ENCODE measurements at regions not wholly inside any gene's neighbourhood (a gene's known extent, or its start where the extent isn't known, plus 50 kb on each side); places are given as distances from the start of the nearest gene placed in this dataset.
"Not testable (repeated sequence)": the region's sequence is repeated elsewhere in the genome, so short reads cannot be mapped to it uniquely, and the experiment has no call there.

DNA sequence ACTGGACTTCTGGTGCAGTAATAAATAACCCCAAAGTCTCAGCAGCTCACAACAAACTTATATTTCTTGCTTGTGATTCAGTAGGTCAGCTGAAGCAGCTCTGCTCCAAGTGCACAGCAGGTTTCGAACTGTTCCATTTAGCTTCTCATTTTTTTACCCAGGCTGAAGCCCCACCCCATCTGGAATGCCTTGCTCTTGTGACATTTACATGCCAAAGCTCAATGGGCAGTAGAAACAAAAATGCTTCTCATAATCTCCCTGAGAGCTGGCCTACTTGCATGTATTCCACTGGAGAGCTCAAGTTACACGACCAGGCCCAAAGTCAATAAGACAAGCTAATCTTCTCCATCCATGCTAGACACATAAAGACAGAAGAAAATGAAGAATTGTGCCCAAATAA lies 165.2 kb downstream of the HAO1 start:
- 48% methylated on average over 2 of the region's 2 CpGs for WGBS
- peak in 1 of 2 donors; percentile 47 for ATAC-seq
- Histone ChIP-seq H3K9me3 (ENCODE audit: control insufficient read depth, low read length) (no peaks in the 10 kb centered on the region), H3K27me3 (ENCODE audit: control insufficient read depth, insufficient read depth) (no peaks in the 10 kb centered on the region), H3K27ac (ENCODE audit: low read length) (no peak overlapping the region), H3K4me3 (ENCODE audit: low read length) (no peak overlapping the region), H3K4me1 (ENCODE audit: control insufficient read depth, insufficient read depth, low read length) (no peaks in the 10 kb centered on the region)
- intact Hi-C loops (cut with DNase I) = no loop called here
- DNase-seq = peak in 1 of 3 donors; percentile 25

- no peak for ATAC-seq
- peak in 1 of 3 donors; percentile 19 for DNase-seq
- Histone ChIP-seq H3K9me3 (ENCODE audit: control insufficient read depth, low read length) (no peaks in the 10 kb centered on the region), H3K4me3 (ENCODE audit: low read length) (no peak overlapping the region), H3K27ac (ENCODE audit: low read length) (no peak overlapping the region), H3K27me3 (ENCODE audit: control insufficient read depth, insufficient read depth) (no peaks in the 10 kb centered on the region), H3K4me1 (ENCODE audit: control insufficient read depth, insufficient read depth, low read length) (no peaks in the 10 kb centered on the region)
- WGBS = 58% methylated on average over 2 of the region's 2 CpGs
- intact Hi-C loops (cut with DNase I) = no loop called here
These were observed 164.1 kb downstream of the HAO1 start for GRCh38 chr20:7776148-7776547.

GRCh38 chr20:7790189-7790588 lies 150.1 kb downstream of the HAO1 start:
- DNase-seq = no peak
- Histone ChIP-seq H3K4me3 (ENCODE audit: low read length) (no peak overlapping the region), H3K4me1 (ENCODE audit: control insufficient read depth, insufficient read depth, low read length) (no peaks in the 10 kb centered on the region), H3K27ac (ENCODE audit: low read length) (no peak overlapping the region), H3K9me3 (ENCODE audit: control insufficient read depth, low read length) (no peaks in the 10 kb centered on the region), H3K27me3 (ENCODE audit: control insufficient read depth, insufficient read depth) (no peaks in the 10 kb centered on the region)
- intact Hi-C loops (cut with DNase I) = no loop called here
- 76% methylated on average over 2 of the region's 2 CpGs for WGBS
- ATAC-seq = no peak

DNA sequence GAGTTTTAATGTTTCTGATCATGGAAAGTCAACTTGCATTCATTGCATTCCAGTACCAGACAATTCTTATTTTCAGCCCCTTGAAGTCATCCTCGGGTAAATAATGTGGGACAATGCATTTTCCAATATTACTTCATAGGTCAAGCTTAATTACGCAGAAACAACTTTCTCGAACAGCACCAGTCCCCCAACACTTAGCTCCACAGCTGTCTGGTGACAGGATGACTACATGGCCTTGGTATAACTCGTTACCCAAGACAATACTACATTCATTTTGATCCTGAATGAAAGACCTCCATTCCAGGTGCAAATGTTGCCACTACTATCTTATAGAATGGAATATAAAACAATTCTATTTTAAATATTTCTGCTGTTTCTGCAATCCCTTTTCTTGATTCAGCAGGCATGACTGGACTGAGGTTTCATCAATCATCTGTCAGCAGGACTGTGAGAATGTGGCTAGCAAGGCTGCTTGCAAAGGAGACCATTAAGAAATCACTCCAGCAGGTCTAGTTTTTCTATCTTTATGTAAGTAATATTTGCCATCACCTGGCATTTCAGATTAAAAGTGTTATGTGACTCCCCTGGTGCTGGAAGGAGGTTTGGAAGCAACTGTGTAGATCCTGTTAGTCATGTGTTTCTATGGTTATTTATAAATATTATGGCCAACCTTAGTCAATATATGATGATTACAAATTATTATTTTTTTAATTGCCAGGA lies 147.9 kb downstream of the HAO1 start:
- no peak overlapping the region for H3K4me3 ChIP-seq (ENCODE audit: low read length)
- H3K27ac ChIP-seq (ENCODE audit: low read length) = no peak overlapping the region
- no peaks in the 10 kb centered on the region for H3K9me3 ChIP-seq (ENCODE audit: control insufficient read depth, low read length)
- no peaks in the 10 kb centered on the region for H3K4me1 ChIP-seq (ENCODE audit: control insufficient read depth, insufficient read depth, low read length)
- no peaks in the 10 kb centered on the region for H3K27me3 ChIP-seq (ENCODE audit: control insufficient read depth, insufficient read depth)
- 65% methylated on average over 4 of the region's 4 CpGs for WGBS
- ATAC-seq (no peak), DNase-seq (no peak)
- intact Hi-C loops (cut with DNase I) = no loop called here

- intact Hi-C loops (cut with DNase I) = no loop called here
These were observed 142.1 kb downstream of the HAO1 start for GRCh38 chr20:7798176-7798575.

DNA sequence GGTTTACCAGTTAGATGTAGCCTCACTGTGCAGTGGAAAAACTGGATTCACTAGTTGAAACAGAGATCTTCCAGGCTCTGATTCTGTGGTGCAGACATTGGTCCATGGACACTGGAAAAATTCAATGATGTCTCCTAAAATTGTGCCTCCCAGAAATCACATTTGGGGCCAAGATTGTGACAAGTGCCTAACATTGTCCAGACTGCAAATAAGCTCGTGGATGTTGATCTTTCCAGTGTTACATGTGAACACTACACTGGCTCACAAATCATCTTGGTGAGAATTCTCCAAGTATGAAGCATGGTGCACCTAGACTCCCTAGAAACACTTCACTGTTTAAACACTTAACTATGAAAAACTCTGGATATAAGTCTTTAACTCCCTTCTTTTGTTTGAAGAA lies 140.4 kb downstream of the HAO1 start:
- Histone ChIP-seq H3K27ac (ENCODE audit: low read length) (no peak overlapping the region), H3K27me3 (ENCODE audit: control insufficient read depth, insufficient read depth) (no peaks in the 10 kb centered on the region), H3K4me3 (ENCODE audit: low read length) (no peak overlapping the region), H3K9me3 (ENCODE audit: control insufficient read depth, low read length) (no peaks in the 10 kb centered on the region), H3K4me1 (ENCODE audit: control insufficient read depth, insufficient read depth, low read length) (no peaks in the 10 kb centered on the region)
- no peak for ATAC-seq
- WGBS = 14% methylated on average over 1 of the region's 1 CpG
- intact Hi-C loops (cut with DNase I) = no loop called here
- DNase-seq = no peak

More at GRCh38 chr20:7798176-7798575, 142.1 kb downstream of the HAO1 start:
- ATAC-seq (no peak), DNase-seq (no peak)
- no peaks in the 10 kb centered on the region for H3K27me3 ChIP-seq (ENCODE audit: control insufficient read depth, insufficient read depth)
- H3K27ac ChIP-seq (ENCODE audit: low read length) = no peak overlapping the region
- H3K4me1 ChIP-seq (ENCODE audit: control insufficient read depth, insufficient read depth, low read length) = no peaks in the 10 kb centered on the region
- H3K9me3 ChIP-seq (ENCODE audit: control insufficient read depth, low read length) = no peaks in the 10 kb centered on the region
- no peak overlapping the region for H3K4me3 ChIP-seq (ENCODE audit: low read length)

- peak in 2 of 3 donors; percentile 39 to 45 for DNase-seq
- intact Hi-C loops (cut with DNase I); H3K4me1 ChIP-seq (ENCODE audit: control insufficient read depth, insufficient read depth, low read length); H3K27me3 ChIP-seq (ENCODE audit: control insufficient read depth, insufficient read depth); H3K9me3 ChIP-seq (ENCODE audit: control insufficient read depth, low read length); H3K27ac ChIP-seq (ENCODE audit: low read length); H3K4me3 ChIP-seq (ENCODE audit: low read length); ATAC-seq: not testable (repeated sequence)
- WGBS = 62% methylated on average over 52 of the region's 52 CpGs
These were observed 136.7 kb downstream of the HAO1 start for GRCh38 chr20:7803411-7804151.

DNA sequence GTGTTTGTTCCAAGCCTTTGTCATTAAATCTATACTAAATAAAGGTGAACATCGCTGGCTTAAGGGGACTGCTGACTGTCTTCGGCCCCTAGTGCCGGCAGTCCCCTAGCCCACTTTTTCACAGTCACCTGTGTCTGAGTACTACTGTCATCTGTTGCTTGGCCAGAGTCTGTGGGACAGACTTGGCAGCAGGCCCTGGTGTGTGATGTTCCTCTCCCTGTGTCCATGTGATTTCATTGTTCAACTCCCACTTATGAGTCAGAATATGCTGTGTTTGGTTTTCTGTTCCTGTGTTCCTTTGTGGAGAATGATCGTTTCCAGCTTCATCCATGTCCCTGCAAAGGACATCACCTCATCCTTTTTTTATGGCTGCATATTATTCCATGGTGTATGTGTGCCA lies 133.4 kb downstream of the HAO1 start:
- Histone ChIP-seq H3K4me1 (ENCODE audit: control insufficient read depth, insufficient read depth, low read length) (no peaks in the 10 kb centered on the region), H3K9me3 (ENCODE audit: control insufficient read depth, low read length) (no peaks in the 10 kb centered on the region), H3K27me3 (ENCODE audit: control insufficient read depth, insufficient read depth) (no peaks in the 10 kb centered on the region), H3K27ac (ENCODE audit: low read length) (no peak overlapping the region), H3K4me3 (ENCODE audit: low read length) (no peak overlapping the region)
- ATAC-seq (no peak), DNase-seq (no peak)
- intact Hi-C loops (cut with DNase I) = no loop called here
- WGBS = 83% methylated on average over 4 of the region's 4 CpGs

- no peak overlapping the region for H3K27ac ChIP-seq (ENCODE audit: low read length)
- DNase-seq = no peak
- H3K9me3 ChIP-seq (ENCODE audit: control insufficient read depth, low read length) = no peaks in the 10 kb centered on the region
- H3K4me1 ChIP-seq (ENCODE audit: control insufficient read depth, insufficient read depth, low read length) = no peaks in the 10 kb centered on the region
- no peak overlapping the region for H3K4me3 ChIP-seq (ENCODE audit: low read length)
- ATAC-seq = no peak
- intact Hi-C loops (cut with DNase I) = no loop called here
- 83% methylated on average over 1 of the region's 1 CpG for WGBS
- no peaks in the 10 kb centered on the region for H3K27me3 ChIP-seq (ENCODE audit: control insufficient read depth, insufficient read depth)
These were observed 123.0 kb downstream of the HAO1 start for GRCh38 chr20:7817286-7817685.

GRCh38 chr20:7818477-7818876 lies 121.8 kb downstream of the HAO1 start:
- WGBS = 80% methylated on average over 1 of the region's 1 CpG
- no peak for ATAC-seq
- intact Hi-C loops (cut with DNase I) = no loop called here

DNA sequence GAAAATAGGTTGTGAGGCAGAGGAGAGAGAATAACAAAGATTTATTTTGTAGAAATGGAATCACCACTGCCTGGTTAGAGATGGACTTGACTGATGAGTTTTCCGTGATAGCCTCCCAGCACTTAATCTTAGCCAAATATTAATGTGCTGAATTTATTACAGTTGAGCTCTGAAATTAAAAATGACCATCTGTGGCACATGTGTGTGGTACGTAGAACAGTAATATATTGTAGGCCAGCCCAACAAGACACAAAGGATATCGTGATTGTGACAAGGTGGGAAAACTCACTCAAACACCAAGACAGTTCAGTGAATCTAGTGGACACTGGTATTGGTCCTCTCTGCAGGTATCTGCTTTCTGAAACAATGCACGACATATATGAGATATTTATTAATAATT lies 119.4 kb downstream of the HAO1 start:
- H3K4me1 ChIP-seq (ENCODE audit: control insufficient read depth, insufficient read depth, low read length) = no peaks in the 10 kb centered on the region
- no peak overlapping the region for H3K4me3 ChIP-seq (ENCODE audit: low read length)
- ATAC-seq (no peak), DNase-seq (no peak)
- H3K27ac ChIP-seq (ENCODE audit: low read length) = no peak overlapping the region
- intact Hi-C loops (cut with DNase I) = loop anchor here in 1 of 4 donors (2.0 kb wide), 1 partner anchor 20 kb away; no protein-coding TSS in a partner anchor
- H3K9me3 ChIP-seq (ENCODE audit: control insufficient read depth, low read length) = no peaks in the 10 kb centered on the region
- 83% methylated on average over 4 of the region's 4 CpGs for WGBS
- no peaks in the 10 kb centered on the region for H3K27me3 ChIP-seq (ENCODE audit: control insufficient read depth, insufficient read depth)

More at GRCh38 chr20:7818477-7818876, 121.8 kb downstream of the HAO1 start:
- no peaks in the 10 kb centered on the region for H3K4me1 ChIP-seq (ENCODE audit: control insufficient read depth, insufficient read depth, low read length)
- no peak overlapping the region for H3K4me3 ChIP-seq (ENCODE audit: low read length)
- H3K27me3 ChIP-seq (ENCODE audit: control insufficient read depth, insufficient read depth) = no peaks in the 10 kb centered on the region
- H3K27ac ChIP-seq (ENCODE audit: low read length) = no peak overlapping the region
- H3K9me3 ChIP-seq (ENCODE audit: control insufficient read depth, low read length) = no peaks in the 10 kb centered on the region
- DNase-seq = no peak

Measured in right cardiac atrium (tissue), 5 donors.